ENCODE measurements at regions not wholly inside any gene's neighbourhood (a gene's known extent, or its start where the extent isn't known, plus 50 kb on each side); places are given as distances from the start of the nearest gene placed in this dataset.

DNA sequence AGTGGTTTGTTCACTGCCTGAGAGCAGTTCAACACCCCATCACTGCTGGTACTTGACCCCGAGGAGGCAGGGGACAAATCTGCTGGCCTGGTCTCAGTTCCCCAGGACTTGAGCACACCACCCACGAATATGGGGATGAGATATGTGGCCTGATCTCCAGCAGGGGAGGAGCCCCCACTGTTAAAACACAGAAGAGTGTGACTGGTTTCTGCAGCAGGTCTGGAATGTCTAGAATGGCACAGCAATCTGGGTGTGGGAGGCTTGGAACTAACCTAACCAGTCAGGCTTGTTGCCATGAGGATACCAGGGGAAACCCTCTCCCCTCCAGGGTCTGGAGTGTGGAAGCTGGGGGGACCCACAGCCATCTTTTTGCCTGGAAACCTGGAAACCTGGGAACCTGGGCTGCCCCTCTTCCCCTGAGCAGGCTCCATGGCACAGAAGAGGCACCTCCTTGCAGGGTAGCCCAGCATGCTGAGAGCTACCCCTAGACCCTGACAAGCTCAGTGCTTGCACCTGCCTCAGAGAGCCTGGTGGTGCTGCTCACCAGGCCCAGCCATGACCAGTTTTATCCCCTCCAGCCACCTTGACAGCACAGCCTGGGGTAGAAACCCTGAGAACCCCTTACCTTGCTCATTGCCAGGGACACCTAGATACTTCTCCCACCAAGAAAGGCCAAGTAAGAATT lies 273.8 kb downstream of the LIG4 start:
- no peak for TF ChIP-seq RARB (CRISPR knock-in tag; IDR thresholded peaks at IDR 0.05)
- no peak for TF ChIP-seq GLIS3 (CRISPR knock-in tag; IDR thresholded peaks at IDR 0.05)
- TF ChIP-seq ZFP30 (CRISPR knock-in tag; IDR thresholded peaks at IDR 0.05) = no peak
- TF ChIP-seq POU6F1 (CRISPR knock-in tag; IDR thresholded peaks at IDR 0.05; ENCODE audit: borderline replicate concordance, low read depth) = no peak
- TF ChIP-seq, protein P1, sequence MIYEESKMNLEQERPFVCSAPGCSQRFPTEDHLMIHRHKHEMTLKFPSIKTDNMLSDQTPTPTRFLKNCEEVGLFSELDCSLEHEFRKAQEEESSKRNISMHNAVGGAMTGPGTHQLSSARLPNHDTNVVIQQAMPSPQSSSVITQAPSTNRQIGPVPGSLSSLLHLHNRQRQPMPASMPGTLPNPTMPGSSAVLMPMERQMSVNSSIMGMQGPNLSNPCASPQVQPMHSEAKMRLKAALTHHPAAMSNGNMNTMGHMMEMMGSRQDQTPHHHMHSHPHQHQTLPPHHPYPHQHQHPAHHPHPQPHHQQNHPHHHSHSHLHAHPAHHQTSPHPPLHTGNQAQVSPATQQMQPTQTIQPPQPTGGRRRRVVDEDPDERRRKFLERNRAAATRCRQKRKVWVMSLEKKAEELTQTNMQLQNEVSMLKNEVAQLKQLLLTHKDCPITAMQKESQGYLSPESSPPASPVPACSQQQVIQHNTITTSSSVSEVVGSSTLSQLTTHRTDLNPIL (CRISPR knock-in tag; IDR thresholded peaks at IDR 0.05; ENCODE audit: low read depth) = no peak
- TF ChIP-seq TCF4 (CRISPR knock-in tag; IDR thresholded peaks at IDR 0.05; ENCODE audit: borderline replicate concordance) = no peak
- no peak for TF ChIP-seq PATZ1 (CRISPR knock-in tag; IDR thresholded peaks at IDR 0.05; ENCODE audit: borderline replicate concordance)
- no peak for TF ChIP-seq PPARA (CRISPR knock-in tag; IDR thresholded peaks at IDR 0.05; ENCODE audit: borderline replicate concordance)
- no peak for TF ChIP-seq ISL1 (CRISPR knock-in tag; IDR thresholded peaks at IDR 0.05)
- no peak for TF ChIP-seq ZFP3 (CRISPR knock-in tag; IDR thresholded peaks at IDR 0.05)
- TF ChIP-seq, protein P2, sequence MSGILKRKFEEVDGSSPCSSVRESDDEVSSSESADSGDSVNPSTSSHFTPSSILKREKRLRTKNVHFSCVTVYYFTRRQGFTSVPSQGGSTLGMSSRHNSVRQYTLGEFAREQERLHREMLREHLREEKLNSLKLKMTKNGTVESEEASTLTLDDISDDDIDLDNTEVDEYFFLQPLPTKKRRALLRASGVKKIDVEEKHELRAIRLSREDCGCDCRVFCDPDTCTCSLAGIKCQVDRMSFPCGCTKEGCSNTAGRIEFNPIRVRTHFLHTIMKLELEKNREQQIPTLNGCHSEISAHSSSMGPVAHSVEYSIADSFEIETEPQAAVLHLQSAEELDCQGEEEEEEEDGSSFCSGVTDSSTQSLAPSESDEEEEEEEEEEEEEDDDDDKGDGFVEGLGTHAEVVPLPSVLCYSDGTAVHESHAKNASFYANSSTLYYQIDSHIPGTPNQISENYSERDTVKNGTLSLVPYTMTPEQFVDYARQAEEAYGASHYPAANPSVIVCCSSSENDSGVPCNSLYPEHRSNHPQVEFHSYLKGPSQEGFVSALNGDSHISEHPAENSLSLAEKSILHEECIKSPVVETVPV (CRISPR knock-in tag; IDR thresholded peaks at IDR 0.05) = no peak
